Midbrain (tissue), 1 donor: ENCODE measurements at regions not wholly inside any gene's neighbourhood (a gene's known extent, or its start where the extent isn't known, plus 50 kb on each side); places are given as distances from the start of the nearest gene placed in this dataset.
"Not testable (repeated sequence)": the region's sequence is repeated elsewhere in the genome, so short reads cannot be mapped to it uniquely, and the experiment has no call there.

Experiments
- DNase-seq: peaks from one replicate; lab custom pipeline; 2025; lab: John Stamatoyannopoulos, UW

DNA sequence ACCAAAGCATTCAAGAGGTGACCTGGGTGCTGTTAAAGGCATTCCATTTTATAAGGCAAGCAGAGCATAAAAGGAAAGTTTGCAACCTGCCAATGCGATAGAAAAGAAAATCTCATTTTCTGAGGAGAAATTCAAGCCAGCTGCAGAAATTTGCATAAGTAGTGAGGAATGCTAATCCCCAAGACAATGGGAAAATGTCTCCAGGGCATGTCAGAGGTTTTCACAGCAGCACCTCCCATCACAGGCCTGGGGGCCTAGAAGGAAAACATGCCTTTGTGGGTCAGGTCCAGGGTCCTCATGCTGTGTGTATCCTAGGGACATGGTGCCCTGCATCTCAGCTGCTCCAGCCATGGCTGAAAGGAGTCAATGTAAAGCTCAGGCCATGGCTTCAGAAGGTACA, 775.8 kb downstream of the IGSF11 start:
- not testable (repeated sequence) for DNase-seq

DNA sequence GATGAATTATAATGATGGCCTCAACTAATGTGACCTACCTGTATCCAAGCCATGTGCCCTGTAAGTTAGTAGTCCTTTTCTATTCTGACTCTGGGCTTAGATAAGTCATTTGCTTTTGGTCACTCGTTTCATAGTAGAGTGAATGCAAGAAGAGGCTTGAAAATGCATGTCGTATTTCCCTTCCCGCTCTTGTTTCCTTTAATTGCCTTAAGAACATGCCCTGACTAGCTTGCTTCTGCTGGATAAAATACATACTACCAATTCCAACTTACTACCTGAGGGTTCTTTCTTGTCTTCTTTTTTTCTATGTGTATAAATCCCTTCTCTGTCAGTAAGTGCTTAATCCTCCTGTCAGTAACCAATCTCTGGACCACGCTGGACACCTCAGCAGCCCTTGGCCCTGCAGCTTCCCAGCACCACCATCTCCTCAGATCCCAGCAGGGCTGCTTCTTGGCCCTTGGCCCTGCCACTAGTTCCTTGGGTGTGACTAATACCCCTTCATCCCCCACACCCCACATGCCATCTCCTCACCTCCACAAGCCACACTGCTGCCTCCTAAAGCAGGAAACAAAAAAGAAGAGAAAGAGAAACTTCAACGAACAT, 771.7 kb downstream of the IGSF11 start:
- DNase-seq = no peak

DNA sequence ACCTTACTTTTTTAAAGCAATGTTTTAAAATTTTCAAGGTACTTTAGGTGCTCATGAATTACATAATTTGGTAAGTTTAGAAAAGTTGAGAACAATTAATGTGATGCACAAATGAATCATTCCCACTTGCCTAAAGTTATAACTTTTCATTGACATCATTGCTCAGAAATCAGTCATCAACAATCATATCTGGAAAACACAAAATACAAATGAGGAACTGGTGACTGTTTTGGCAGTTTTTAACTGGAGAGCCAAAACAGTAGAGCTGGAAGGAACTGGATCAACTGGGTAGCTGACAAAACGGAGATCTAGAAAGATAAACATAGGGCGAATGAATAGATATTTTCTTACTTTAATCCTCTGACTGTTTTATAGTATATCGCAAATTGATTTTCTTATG, 767.1 kb downstream of the IGSF11 start:
- DNase-seq = no peak

DNA sequence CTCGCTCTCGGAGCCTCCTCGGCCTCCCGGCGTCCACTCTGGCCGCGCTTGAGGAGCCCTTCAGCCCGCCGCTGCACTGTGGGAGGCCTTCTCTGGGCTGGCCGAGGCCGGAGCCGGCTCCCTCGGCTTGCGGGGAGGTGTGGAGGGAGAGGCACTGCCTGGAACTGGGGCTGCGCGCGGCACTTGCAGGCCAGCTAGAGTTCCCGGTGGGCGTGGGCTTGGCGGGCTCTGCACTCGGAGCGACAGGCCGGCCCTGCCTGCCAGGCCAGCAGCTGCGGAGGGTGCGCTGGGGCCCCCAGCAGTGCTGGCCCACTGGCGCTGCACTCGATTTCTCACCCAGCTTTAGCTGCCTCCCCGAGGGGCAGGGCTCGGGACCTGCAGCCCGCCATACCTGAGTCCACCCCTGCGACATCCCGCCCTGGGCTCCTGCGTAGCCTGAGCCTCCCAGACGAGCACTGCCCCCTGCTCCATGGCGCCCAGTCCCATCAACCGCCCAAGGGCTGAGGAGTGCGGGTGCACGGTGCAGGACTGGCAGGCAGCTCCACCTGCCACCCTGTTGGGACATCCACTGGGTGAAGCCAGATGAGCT, 765.0 kb downstream of the IGSF11 start:
- DNase-seq = no peak

DNA sequence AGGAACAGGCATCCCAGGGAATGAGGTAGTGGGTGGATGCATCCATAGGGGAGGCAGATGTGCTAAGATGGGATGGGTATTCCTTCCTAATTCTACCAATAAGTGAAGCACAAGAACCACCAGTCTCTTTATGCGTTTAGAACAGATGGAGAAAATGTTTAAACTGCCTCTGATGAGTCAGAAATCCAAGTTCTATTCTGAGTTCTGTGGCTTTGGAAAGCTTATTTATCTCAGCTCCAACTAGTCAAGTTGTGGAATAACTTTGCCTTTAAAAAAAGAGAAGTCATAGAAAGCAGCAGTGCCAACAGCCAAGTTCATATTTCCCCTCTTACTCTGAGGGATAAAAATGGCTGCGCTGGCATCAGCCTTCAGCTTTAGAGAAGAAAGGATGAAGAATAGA, 761.7 kb downstream of the IGSF11 start:
- no peak for DNase-seq

DNA sequence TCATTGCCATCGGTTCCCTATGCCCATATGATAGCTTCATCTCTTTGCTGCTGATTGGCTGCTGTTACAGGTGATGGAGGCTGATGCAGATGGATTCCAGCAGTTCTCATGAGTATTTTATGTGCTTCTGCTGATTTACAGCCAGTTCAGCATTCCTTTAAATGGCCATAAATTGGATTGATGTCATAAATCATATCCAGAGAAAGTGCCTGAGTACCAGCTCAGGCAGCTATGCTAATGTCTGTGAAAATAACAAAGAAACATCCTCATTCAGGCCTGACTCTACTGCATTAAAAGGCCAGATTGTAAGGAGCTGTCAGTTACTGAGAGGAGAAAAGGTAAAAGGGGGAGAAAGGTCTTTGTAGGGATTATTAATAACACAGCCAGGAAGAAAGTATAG, 756.8 kb downstream of the IGSF11 start:
- DNase-seq = no peak

DNA sequence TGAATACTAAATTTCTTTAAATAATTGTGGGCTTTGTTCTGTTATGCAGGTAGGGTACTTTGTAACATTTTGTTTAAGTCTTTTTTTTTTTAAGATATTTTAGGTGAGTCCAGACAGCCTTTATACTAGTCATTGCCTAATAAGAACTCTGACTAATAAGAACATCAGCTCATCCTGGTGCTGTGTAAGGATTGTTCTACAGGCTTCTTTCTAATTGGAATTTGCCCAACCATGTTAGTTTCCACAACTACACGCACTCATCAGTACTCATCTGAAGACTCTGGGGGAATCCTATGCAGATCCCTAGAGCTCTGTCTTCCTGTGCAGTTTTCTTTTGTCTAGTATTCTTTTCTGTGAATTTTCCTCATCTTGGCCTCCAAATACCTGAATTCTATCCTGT, 741.8 kb downstream of the IGSF11 start:
- DNase-seq = no peak

DNA sequence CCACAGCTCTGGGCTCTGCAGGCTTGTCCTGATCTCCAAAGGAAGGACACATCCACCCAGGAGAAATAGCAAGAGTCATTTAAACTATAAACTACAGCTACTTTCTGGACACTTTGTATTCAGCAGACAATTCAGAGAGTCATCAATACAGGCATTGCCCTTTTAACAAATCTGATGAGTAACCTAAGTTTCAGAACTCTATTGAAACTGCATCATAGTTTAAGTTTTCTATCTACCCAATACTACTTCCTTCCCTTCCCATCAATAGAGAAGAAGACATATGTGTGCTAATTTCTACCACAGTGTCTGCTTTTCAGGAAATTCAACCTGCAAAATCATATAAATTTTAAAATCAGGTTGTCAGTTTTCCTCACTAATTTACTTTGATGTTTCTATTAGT, 736.5 kb downstream of the IGSF11 start:
- DNase-seq = no peak

DNA sequence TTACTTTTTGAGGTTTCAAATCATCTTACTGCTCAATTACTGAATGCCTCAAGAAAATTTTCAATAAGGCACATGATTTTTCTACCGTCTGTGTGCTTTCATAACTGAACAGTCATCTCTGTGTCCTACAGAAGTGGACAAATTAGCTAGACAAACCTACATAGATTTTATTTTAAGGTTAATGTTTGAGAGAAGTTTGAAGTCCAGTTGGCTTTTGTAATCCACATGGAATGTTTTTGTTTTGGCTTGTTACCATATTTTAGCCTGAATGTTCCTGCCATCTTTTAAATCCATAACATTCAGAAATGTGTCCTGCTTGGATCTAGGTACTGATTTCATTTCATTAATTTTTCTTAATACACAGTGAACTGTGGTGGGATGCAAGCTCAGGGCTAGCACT, 730.1 kb downstream of the IGSF11 start:
- DNase-seq = no peak

DNA sequence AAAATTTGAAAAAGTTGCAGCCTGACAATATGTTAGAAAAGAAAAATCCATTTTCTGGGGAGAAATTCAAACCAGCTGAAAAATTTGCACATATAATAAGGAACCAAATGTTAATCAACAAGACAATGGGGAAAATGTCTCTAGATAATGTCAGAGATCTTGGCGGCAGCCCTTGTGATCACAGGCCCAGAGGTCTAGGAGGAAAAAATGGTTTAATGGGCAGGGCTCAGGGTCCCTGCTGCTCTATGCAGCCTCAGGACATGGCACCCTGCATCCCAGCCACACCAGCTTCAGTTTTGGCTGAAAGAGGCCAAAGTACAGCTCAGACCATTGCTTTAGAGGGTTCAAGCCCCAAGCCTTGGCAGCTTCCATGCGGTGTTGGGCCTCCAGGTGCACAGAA, 701.9 kb downstream of the IGSF11 start:
- no peak for DNase-seq

DNA sequence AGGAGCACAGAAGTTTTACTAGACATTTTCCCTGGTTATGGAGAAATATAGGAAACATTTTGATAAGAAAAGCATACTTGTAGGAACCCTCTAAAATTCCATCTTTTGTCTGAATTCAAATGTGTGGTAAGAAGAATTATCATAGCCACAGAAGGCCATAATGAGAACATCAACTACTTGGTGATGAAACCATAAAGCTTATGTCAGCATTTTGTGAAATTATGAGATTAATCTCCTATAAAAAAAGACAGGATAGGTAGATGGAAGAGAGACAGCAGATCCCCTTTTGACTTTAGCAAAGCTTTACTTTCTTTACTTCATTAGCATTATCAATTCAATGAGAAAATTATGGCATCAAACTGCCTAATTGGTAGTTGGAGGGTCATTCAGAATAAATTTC, 697.0 kb downstream of the IGSF11 start:
- no peak for DNase-seq

DNA sequence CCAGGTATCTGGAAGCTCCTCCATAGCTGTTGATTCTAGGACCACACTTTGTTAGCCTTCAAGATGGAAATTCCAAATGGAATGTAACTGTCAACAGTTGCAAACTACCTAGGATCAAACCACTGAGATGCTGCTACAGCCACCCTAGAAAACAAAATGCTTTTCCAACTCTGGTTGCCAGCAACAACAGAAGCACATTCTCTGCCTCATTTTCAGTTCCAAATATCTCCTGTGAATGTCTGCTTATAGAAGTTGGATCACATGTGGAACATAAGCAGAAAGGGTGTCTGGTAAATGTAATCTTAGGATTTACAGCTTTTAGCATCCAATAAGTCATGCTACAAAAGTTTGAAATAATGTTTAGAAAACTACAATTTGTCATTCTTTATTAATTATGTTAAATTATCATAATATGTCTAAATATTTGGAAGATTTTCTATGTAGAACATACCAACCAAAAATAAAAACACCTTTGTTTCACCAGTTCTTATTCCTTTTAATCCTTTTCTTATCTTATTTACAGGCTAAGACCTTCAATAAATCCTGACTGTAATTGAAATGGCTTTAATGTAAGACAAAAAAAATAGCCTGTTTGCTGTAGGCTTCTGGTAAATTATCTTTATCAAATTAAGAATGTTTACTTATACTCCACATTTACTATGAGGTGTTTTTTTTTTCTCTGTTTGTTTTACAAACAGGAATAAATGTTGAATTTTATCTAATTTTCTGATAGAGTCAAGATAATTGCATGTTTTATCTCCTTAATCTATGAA, 687.1 kb downstream of the IGSF11 start:
- no peak for DNase-seq

DNA sequence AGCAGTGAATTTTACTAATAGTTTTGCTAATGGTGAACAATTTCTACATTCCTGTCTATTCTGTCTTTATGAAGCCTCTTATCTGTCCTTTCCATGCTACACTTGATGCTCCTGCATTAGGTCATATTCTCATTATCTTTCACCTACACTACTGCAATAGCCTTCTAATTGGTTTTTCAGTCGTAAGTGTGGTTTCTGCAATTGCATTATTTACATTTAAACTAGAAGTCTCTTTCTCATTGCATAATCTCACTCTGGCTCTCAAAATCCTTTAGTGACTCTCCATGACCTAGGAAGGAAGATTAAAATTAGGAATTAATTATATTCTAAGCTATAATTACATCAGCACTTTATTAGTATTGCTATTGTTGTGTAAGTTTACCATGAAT, 686.5 kb downstream of the IGSF11 start:
- DNase-seq = no peak

DNA sequence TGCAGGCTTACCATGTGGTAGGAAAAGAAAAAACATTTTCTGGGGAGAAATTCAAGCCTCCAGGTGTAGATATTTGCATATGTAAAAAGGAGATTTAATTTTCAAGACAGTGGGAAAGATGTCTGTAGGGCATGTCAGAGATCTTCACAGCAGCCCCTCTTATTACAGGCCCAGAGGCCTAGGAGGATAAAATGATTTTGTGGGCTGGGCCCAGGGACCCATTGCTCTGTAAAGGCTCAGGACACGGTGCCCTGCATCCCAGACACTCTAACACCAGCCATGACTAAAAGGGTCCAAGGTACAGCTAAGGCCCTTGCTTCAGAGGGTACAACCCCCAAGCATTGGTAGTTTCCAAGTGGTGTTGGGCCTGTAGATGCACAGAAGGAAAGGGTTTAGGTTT, 680.1 kb downstream of the IGSF11 start:
- no peak for DNase-seq

DNA sequence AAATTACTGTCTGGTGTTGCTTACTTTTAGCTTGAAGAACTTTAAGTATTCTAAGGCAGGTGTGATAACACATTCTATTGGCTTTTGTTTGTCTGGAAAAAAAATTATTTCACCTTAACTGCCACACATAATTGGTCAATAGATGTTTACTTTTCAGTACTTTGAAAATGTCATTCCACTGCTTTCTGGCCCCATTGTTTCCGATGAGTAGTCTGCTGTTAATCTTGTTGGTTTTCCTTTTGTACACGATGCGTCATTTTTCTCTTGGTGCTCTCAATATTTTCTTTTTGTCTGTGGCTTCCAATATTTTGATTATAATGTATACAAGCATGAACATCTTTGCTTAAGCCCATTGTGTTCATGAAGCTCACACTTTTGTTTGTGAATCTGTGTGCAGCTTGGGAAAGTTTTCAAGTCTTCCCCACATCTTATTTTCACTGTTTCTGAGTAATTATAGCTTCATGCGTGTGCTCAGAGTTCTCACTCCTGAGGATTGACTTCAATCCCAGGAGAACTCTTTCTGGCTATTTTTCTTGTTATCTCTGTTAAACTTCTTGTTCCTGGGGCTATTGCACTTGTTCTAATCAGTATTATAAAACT, 664.7 kb downstream of the IGSF11 start:
- DNase-seq = no peak

DNA sequence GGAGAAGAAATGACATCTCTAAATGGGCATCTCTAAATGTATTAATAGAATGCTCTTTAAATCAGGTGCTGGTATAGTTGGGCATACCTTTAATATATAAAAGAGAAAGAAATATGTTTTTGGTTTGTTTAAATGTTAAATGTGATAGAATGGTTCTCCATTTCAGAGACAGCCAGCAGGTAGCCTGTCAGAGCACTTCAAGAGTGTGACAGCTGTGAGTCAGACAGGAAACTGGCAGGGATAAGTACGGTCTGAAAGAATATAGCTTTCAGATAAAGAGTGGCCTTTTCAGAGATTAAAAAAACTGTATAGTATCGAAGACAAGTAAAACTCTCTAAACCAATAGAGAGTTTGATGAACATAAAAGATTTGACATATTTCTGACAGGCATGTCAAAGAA, 654.1 kb downstream of the IGSF11 start:
- no peak for DNase-seq

DNA sequence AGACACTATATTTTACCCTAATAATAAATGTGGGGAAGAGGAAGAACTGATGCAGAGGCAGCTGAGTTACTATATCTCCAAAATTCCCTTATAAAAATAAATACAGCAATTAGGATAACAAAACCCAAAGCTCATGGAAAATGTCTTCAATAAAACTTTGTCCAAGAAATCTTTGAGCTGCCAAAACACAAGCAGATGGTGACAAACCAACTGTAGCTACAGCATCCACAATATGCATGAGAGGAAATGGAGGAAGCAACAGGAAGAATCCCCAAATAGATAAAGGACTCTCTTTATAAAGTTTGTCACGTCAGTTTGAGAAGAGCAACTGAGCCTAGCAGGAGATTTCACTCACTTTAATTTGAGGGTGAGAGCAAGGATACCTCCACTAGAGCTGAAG, 638.2 kb downstream of the IGSF11 start:
- no peak for DNase-seq

DNA sequence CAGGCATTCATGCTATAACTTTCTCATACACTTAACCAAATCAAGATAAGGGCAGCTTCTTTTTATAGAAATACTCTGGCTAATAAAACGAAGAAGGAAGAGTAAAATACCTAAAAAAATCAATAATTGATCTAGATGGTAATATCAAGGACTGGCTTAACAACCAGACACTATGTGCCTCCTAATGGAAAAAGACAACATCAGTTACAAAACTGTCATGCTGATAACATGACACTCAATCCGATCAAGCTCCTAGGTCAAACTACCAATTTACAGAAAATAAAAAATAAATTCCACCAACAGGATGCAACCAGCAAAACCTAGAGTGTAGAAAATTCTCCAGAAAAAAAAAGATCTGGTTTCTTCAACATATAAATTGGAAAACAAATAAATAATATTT, 634.6 kb downstream of the IGSF11 start:
- DNase-seq = no peak

DNA sequence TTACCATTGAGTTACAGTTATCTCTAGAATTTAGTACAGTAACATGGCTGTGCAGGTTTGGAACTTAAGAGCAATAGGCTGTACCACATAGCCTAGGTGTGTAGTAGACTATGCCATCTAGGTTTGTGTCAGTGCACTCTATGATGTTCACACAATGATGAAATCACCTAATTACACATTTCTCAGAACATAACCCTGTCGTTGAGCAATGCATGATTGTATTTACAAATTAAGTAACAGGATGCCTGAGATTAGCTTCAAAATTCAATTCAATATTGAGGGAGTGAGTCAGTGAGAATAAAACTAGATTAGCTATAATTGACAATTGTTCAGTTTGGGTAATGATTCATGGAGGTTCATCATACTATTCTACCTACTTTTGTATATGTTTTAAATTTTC, 633.8 kb downstream of the IGSF11 start:
- DNase-seq = no peak

DNA sequence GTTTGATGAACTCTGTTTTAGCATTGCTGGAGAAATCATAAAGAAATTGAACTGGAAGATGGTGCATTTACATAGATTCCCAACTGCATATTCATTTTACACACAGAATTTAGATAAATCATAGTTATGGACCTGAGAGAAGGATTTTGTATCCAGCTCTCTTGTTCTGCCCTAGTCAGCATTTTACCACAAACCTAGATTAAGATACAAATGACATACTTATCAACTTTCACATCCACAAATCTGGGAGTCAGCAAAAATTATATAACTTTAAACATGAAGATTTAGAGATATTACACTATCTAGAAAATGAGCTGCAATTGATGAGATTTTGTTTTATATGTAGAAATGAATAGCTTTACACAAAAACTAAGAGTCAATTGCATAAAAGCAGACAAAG, 632.8 kb downstream of the IGSF11 start:
- DNase-seq = no peak

DNA sequence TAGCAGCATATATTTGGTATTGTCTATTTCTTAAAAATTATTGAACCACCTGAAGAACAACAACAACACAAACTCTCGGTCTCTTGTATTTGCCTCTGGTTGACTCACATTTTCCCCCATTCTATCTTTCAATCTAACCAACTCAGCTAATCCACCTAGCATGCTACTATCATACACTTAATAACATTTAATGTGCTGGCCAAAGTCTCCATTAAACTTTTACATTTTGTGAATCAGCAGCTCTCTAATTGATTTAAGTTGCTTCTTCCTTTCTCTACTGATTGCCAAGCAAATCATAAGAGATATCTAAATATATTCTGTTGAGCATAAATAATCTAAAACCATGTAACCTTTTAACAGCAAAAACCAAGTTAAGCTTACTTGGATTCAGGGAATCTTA, 631.7 kb downstream of the IGSF11 start:
- DNase-seq = no peak

DNA sequence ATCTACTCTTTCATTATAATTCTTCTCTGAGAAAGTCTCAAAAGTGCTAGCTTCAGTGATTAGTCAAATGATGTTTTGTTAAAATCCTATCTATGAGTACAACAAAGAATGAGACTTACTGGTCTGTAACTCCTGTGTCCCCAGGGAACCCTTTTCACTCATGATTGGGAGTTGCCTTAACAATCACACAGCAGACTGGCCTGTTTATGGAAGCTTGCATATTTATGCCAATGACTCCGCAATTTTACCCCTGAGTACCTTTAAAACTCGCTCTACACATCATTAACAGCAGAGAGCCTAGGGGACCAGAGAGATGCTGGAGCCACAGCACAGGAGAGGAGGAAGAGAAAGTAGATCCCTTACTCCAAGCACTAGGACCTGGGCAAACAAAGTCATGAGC, 628.1 kb downstream of the IGSF11 start:
- DNase-seq = no peak

DNA sequence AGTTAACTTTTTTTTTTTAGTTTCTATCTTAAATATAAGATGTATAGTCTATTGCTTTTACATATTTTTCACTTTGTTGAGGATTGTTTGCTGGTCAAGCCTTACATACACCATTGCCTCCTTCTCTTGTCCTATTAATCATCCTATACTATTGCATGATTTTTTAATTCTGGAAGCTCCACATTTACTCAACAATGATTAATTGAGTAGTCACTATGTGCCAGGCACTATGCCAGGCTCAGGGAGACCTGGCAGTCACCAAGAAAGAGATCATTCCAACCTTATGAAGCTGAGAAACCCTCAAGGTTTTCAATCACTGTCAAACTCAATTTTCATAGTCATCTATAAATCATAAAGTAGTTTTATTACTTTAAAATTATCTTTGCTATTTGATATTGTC, 626.2 kb downstream of the IGSF11 start:
- no peak for DNase-seq
